ENCODE measurements at regions not wholly inside any gene's neighbourhood (a gene's known extent, or its start where the extent isn't known, plus 50 kb on each side); places are given as distances from the start of the nearest gene placed in this dataset.

DNA sequence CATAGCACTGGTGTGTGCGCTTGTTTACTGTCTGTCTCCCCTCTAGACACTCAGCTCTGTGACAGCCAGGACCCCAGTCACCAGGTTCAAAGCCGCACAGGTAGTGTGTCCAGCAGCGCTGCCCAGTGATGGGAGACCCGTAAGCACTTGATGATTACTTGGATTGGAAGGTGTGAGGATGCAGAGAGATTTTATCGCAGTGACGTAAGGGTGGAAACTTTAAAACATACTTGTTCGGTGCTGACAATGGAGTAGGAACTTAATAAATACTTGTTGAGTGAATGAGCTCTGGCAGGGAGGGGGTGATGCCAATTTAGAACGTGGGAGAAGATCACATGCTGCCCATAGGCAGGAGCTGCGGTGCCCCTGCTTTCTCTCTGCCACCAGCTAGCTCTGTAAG lies 99.2 kb upstream of the PITX1 start:
- Histone ChIP-seq H3K4me3 (ENCODE audit: insufficient read depth, low read length) (no peak overlapping the region), H3K9me3 (ENCODE audit: low read depth, low read length) (no peaks in the 10 kb centered on the region), H3K36me3 (ENCODE audit: insufficient read depth, low read length) (no peaks in the 10 kb centered on the region), H4K20me1 (ENCODE audit: insufficient read depth, low read length) (no peaks in the 10 kb centered on the region), H3K27me3 (ENCODE audit: insufficient read depth, low read length) (no peaks in the 10 kb centered on the region), H3K4me2 (ENCODE audit: insufficient read depth, low read length) (no peak overlapping the region), H3K4me1 (ENCODE audit: insufficient read depth, low read length) (peaks cover 11% of the 10 kb centered on the region), H2AFZ (ENCODE audit: low read length) (no peak overlapping the region), H3K79me2 (ENCODE audit: insufficient read depth, low read length) (no peaks in the 10 kb centered on the region), H3K27ac (ENCODE audit: low read depth, low read length) (no peak overlapping the region)
- DNase-seq (ENCODE audit: insufficient read length, low spot score, missing footprints), result no peak
- TF ChIP-seq, protein P1, sequence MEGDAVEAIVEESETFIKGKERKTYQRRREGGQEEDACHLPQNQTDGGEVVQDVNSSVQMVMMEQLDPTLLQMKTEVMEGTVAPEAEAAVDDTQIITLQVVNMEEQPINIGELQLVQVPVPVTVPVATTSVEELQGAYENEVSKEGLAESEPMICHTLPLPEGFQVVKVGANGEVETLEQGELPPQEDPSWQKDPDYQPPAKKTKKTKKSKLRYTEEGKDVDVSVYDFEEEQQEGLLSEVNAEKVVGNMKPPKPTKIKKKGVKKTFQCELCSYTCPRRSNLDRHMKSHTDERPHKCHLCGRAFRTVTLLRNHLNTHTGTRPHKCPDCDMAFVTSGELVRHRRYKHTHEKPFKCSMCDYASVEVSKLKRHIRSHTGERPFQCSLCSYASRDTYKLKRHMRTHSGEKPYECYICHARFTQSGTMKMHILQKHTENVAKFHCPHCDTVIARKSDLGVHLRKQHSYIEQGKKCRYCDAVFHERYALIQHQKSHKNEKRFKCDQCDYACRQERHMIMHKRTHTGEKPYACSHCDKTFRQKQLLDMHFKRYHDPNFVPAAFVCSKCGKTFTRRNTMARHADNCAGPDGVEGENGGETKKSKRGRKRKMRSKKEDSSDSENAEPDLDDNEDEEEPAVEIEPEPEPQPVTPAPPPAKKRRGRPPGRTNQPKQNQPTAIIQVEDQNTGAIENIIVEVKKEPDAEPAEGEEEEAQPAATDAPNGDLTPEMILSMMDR (IDR thresholded peaks at IDR 0.05; ENCODE audit: extremely low read depth, low read depth, low read length), result no peak

GRCh38 chr5:135131801-135132680 lies 98.0 kb upstream of the PITX1 start:
- Histone ChIP-seq H3K79me2 (ENCODE audit: insufficient read depth, low read length) (no peaks in the 10 kb centered on the region), H3K36me3 (ENCODE audit: insufficient read depth, low read length) (no peaks in the 10 kb centered on the region), H4K20me1 (ENCODE audit: insufficient read depth, low read length) (no peaks in the 10 kb centered on the region), H3K4me1 (ENCODE audit: insufficient read depth, low read length) (peaks cover 22% of the 10 kb centered on the region), H3K9me3 (ENCODE audit: low read depth, low read length) (no peaks in the 10 kb centered on the region), H2AFZ (ENCODE audit: low read length) (no peak overlapping the region), H3K27me3 (ENCODE audit: insufficient read depth, low read length) (no peaks in the 10 kb centered on the region), H3K4me3 (ENCODE audit: insufficient read depth, low read length) (no peak overlapping the region), H3K27ac (ENCODE audit: low read depth, low read length) (no peak overlapping the region), H3K4me2 (ENCODE audit: insufficient read depth, low read length) (no peak overlapping the region)
- TF ChIP-seq, protein P1 (IDR thresholded peaks at IDR 0.05; ENCODE audit: extremely low read depth, low read depth, low read length), result no peak
- DNase-seq (ENCODE audit: insufficient read length, low spot score, missing footprints), result no peak

- no peak overlapping the region for H3K4me2 ChIP-seq (ENCODE audit: insufficient read depth, low read length)
- H3K27me3 ChIP-seq (ENCODE audit: insufficient read depth, low read length), result no peaks in the 10 kb centered on the region
- TF ChIP-seq, protein P1 (IDR thresholded peaks at IDR 0.05; ENCODE audit: extremely low read depth, low read depth, low read length), result no peak
- no peaks in the 10 kb centered on the region for H4K20me1 ChIP-seq (ENCODE audit: insufficient read depth, low read length)
- H2AFZ ChIP-seq (ENCODE audit: low read length), result no peak overlapping the region
- no peak overlapping the region for H3K27ac ChIP-seq (ENCODE audit: low read depth, low read length)
- peaks cover 15% of the 10 kb centered on the region for H3K4me1 ChIP-seq (ENCODE audit: insufficient read depth, low read length)
- peak; percentile 34 for DNase-seq (ENCODE audit: insufficient read length, low spot score, missing footprints)
- no peaks in the 10 kb centered on the region for H3K79me2 ChIP-seq (ENCODE audit: insufficient read depth, low read length)
- no peaks in the 10 kb centered on the region for H3K36me3 ChIP-seq (ENCODE audit: insufficient read depth, low read length)
- H3K9me3 ChIP-seq (ENCODE audit: low read depth, low read length), result no peaks in the 10 kb centered on the region
- no peak overlapping the region for H3K4me3 ChIP-seq (ENCODE audit: insufficient read depth, low read length)
Observed at GRCh38 chr5:135130261-135131215, 96.5 kb upstream of the PITX1 start.

- H3K4me3 ChIP-seq (ENCODE audit: insufficient read depth, low read length), result no peak overlapping the region
- H2AFZ ChIP-seq (ENCODE audit: low read length), result no peak overlapping the region
- H3K4me1 ChIP-seq (ENCODE audit: insufficient read depth, low read length), result peaks cover 14% of the 10 kb centered on the region
- no peaks in the 10 kb centered on the region for H3K36me3 ChIP-seq (ENCODE audit: insufficient read depth, low read length)
- no peaks in the 10 kb centered on the region for H3K27me3 ChIP-seq (ENCODE audit: insufficient read depth, low read length)
- TF ChIP-seq, protein P1 (IDR thresholded peaks at IDR 0.05; ENCODE audit: extremely low read depth, low read depth, low read length), result no peak
- no peak for DNase-seq (ENCODE audit: insufficient read length, low spot score, missing footprints)
- no peaks in the 10 kb centered on the region for H4K20me1 ChIP-seq (ENCODE audit: insufficient read depth, low read length)
- H3K79me2 ChIP-seq (ENCODE audit: insufficient read depth, low read length), result no peaks in the 10 kb centered on the region
- H3K4me2 ChIP-seq (ENCODE audit: insufficient read depth, low read length), result no peak overlapping the region
- H3K9me3 ChIP-seq (ENCODE audit: low read depth, low read length), result no peaks in the 10 kb centered on the region
- no peak overlapping the region for H3K27ac ChIP-seq (ENCODE audit: low read depth, low read length)
Observed at GRCh38 chr5:135129307-135129706, 95.3 kb upstream of the PITX1 start.
